Activated CD4-positive, alpha-beta T cell treated with anti-CD3 and anti-CD28 coated beads for 24 hours (primary cell): ENCODE measurements at regions not wholly inside any gene's neighbourhood (a gene's known extent, or its start where the extent isn't known, plus 50 kb on each side); places are given as distances from the start of the nearest gene placed in this dataset.
"Not testable (repeated sequence)": the region's sequence is repeated elsewhere in the genome, so short reads cannot be mapped to it uniquely, and the experiment has no call there.

Experiments
- DNase-seq, 2 donors: peaks; one replicate each; pipeline ENCODE4 v3.0.0-alpha.2; 2020; ENCODE audit warnings: low read depth in 2 of 2

DNA sequence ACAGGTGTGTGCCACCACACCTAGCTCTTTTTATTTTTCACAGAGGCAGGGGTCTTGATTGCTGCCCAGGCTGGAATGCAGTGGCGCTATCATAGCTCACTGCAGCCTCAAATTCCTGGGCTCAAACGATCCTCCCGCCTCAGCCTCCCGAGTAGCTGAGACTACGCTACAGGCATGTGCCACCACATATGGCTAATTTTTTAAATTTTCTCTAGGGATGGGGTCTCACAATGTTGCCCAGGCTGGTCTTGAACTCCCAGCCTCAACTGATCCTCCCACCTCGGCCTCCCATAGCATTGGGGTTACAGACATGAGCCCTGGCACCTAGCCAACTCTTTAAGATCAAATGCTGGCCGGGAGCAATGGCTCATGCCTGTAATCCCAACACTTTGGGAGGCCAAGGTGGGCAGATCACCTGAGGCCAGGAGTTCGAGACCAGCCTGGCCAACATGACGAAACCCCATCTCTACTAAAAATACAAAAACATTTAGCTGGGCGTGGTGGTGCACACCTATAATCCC is 50.6 kb upstream of the MYL10 start:
- not testable (repeated sequence) for DNase-seq

DNA sequence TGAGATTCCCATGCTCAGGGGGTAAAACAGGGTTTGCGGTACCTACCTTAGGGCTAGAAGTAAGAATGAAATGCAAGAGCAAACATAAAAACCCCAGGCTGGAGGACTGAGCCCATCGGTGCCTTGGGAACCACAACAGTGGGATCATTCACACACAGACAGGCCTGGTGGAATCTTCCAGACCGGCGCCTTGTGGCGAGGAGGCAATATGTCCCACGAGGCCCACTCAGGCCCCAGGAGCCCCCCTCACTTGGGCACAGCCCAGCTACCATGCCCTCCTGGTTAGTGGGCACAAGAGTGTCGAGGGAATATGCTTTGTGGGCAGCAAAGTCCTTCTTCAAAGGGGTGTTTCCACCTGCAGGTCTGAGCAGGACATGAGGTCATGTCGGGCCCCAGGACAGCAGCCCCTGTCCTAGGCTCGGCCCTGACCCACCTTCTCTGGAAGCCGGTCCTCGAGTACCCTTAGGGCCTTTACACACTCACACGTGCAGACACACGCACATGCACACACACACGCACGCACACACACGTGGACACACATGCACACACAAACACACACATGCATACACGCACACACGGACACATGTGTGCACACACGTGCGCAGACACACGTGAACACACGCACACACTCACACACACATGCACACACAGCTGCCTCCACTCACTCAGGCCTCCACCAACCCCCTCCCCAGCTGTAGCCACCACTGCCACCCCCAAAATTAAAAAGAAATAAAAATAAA is 51.5 kb upstream of the MYL10 start:
- DNase-seq = no peak

DNA sequence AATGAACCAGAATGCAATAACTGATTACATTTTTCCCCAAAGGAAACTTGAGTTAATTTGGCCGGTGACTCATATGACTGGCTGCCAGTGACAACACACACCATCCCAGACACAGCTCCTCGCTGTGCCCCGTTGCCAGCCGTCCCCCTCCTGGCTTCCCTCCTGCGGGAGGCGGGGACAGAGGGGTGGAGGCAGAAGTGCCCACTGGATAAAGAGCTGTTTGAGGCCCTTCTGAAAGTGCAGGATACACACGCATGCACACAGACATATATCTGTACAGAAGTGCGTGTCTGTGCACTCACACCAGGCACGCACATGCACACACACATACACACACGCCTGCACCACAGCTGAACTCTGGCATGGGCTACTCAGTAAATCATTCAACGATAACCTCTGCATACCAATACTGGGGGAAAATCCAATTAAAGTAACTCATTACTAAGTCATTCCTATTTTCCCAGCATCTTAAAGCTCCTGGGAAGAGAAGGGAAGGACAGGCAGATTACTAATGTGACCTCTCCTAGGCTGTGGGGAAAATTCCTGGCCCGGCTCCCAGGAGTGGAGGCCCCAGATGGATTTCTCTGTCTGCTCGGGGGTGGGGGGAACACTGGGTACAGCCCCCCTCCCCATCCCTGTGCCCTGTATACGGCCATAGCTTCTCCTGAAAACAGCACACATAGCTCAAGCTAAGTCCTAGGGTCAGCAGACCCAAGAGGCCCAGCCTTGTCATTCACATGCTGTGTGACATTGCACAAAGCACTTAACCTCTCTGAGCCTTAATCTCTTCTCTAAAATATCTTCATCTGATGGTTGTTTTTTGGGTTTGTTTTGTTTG is 52.3 kb upstream of the MYL10 start:
- DNase-seq = no peak

DNA sequence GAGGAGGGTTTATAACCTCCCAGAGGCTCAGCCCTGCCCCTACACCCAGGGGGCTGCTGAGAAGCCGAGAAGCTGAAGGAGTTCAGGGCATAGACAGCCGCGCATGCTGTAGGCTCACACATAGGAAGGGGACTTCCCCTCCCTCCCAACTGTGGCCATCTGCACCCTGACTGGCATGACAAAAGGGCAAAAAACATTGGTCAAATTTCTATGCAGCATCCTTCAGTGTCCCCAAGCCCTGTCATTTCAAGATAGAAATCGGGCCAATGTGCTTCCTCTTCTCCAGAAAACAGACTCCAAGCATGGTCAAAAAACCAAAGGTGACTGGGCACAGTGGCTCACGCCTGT is 55.9 kb upstream of the MYL10 start:
- DNase-seq = no peak

DNA sequence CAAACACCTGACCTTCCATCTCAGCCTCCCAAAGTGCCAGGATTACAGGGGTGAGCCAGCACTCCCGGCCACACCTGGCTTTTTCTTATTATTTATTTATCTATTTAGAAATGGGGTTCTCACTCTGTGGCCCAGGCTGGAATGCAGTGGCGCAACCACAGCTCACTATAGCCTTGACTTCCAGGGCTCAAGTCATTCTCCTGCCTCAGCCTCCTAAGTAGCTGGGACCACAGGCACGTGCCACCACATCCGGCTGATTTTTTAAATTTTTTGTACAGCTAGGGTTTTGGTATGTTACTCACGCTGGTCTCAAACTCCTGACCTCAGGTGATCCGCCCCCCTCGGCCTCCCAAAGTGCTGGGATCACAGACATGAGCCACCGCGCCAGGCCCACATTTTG is 56.9 kb upstream of the MYL10 start:
- no peak for DNase-seq

DNA sequence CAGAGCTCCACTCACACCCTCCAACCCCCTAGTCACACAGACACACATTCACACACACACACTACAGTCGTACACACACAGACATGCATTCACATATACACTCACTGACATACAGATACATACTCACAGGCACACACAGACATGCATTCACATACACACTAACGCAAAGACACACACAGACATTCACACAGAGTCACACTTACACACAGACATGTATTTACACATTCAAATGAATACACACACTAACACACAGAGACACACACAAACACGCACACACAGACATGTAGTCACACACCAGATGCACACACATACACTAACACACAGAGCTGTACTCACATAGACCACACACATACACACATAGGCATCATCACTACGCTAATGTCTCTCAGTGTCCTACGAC is 58.0 kb upstream of the MYL10 start:
- no peak for DNase-seq

DNA sequence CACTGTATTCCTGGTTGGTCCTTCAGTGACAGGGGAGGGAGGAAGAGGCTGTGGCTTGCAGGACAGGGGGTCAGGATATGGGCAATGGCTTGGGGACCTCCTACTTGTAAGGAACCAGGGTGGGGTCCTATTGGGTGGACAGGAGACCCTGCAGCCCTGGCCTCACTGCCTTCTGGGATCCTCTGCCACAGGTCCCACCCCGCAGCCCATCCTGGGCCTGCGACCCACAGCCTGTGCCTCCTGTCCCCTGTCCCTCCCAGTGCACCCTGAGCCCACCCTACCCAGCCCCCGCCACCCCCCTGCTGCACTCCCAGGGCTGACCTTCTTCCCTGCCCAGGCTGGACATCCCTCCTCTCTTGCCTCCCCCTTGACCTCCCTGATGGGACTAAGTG is 58.7 kb upstream of the MYL10 start:
- no peak for DNase-seq

DNA sequence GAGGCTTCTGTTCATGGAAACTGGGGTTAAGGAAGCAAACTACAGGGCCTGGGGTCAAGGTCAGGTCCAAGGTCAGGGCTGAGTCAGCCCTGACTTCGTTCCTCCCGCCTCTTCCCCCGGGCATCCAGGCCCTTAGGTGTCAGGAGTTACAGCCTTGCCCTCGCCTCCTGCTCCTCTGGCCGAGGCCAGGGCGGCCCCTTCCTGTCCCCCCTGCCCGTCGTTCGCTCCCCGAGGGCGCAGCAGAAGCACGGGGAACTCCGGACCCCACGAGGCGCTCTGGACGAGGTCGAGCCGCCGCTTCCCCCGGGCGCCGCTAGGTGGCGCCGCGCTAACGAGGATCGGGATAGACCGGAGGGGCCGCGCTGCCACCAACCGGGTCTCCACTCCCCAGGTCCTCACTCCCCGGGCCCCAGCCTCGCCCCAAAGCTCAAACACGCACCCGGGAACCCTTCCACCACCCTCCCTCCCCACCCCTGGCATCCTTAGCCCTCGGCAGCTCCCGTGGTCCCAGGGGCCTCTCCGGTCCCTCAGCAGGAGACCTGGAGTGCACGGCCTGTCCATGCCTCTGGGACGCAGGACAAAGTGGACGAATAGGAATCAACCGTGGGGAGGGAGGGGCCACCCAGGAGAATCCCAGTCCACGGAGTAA is 59.2 kb upstream of the MYL10 start:
- peak; percentile 77 to 83 for DNase-seq

DNA sequence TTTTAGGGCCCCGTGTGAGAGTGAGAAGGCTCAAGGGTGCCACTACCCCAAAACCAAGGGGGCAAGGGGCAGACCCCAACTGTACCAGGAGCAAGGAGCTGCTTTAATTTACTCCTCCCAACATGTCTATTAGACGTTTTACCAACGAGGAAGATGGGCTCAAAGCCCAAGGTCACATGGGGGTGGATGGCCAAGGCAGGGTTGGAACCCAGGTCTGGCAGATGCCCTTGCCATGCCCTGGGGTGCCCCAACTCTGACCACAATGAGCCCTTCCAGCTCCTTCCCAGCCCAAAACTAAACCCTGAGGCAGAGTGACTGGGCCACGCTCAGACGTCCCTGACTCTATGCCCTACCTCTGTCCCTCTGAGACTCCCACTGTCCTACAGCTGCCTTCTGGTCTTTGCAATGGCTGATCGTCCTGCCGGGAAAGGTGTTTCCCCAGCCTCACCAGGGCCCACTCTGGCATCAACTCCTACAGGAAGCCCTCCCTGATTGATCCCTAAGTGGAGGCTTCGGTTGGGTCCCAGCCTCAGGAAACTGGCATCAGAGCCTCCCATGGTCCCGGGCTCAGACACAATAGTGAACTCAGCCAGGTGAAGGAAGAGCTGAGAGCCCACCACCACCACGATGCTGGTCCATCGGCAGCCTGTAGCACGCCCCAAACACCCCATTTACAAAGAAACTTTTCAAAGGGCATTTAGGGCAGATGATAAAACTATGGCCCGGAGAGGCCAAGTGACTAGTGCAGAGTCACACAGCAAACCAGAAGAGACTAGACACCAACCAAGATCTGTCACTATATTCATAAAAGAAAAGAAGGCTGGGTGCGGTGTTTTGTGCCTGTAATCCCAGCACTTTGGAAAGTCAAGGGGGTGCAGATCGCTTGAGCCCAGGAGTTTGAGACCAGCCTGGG is 60.2 kb upstream of the MYL10 start:
- DNase-seq = no peak

DNA sequence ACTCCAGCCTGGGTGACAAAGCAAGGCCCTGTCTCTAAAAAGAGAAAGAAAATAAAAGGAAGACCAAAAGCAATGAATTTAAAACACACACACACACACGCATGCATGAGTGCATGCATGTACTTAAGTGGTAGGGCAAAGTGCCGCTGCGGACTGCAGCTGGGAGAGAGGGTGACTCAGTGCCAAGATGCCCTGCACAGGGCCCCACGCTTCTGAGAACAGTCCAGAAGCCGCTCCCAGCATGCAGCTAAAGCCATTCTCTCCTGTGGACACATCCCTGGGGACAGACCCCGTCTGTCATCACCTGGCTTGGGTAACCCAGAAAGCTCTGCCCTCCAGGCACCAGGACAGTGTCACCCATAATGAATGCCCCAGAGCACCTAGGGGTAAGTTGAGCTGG is 61.0 kb upstream of the MYL10 start:
- no peak for DNase-seq

DNA sequence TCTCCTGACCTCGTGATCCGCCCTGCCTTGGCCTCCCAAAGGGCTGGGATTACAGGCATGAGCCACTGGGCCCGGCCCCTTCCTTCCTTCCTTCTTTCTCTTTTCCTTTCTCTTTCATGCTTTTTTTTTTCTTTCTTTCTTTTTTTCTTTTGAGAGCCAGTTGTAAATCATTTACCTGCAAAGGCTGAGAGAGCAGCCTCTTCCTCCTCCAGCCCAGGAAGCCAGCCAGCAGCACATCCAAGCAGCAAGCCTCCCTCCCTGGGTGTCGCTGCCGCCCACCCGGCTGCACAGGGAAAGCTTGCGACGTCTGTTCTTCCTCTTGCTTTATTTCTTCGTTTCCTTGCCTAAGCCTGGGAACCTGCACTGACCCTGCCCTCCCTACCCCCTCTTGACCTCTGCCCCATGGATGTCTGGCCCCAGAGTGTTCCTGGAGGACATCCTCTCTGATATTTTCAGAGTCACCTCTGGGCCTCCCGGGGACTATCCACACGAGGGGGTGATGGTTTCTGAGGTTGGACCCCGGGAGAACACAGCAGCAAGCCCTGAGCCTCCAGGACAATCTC is 62.8 kb upstream of the MYL10 start:
- DNase-seq = no peak

DNA sequence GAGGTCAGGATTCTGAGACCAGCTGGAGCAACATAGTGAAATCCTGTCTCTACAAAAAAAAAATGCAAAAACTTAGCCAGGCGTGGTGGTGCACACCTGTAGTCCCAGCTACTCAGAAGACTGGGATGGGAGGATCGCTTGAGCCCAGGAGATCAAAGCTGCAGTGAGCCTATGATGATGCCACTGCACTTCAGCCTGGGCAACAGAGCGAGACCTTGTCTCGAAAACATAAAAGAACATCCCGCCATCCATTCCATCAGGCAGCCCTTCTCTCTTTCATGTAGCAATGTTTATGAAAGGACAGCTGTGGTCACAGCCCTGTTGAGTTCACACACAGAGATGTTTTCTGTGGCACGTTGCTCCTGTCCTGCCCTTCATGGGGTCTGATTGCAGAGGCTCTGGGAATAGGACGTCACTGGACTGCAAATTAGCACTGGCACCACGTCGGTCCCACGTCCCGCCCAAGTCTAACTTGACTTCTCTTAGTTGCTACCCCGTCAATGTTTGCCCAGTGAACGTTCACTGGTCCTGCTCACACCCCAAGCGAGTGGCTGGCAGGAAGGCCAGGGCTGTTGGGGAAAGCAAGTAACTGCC is 64.5 kb upstream of the MYL10 start:
- DNase-seq = no peak

DNA sequence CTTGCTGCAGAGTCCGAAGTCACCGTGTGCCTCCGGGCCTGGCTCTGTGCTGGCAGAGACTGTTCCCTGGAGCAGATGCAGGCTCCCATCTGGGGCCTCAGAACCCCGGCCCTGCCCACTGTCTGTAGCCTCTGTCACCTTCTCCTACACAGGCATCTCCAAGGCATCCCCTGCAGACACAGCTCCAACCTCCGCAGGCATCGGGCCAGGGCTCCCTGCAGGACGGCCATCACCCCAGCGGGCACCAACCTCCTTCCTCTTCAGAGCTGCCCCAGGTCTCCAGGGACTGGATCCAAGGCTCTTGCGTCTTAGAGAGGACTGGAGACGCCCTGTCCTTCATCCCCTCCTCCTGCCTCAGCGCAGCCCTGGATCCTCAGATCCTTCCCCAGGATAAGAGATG is 69.9 kb upstream of the MYL10 start:
- no peak for DNase-seq

DNA sequence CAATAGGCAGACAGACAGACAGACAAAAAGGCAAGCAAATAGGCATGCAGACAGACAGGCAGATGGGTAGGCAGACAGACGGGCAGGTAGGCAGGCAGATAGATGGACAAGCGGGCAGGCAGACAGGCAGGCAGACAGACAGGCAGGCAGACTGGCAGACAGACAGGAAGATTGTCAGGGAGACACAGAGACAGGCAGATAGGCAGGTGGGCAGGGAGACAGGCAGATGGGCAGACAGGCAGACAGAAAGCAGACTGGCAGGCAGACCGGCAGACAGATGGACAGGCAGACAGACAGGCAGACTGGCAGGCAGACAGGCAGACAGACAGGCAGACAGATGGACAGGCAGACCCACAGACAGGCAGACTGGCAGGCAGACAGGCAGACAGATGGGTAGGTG is 70.3 kb upstream of the MYL10 start:
- no peak for DNase-seq

DNA sequence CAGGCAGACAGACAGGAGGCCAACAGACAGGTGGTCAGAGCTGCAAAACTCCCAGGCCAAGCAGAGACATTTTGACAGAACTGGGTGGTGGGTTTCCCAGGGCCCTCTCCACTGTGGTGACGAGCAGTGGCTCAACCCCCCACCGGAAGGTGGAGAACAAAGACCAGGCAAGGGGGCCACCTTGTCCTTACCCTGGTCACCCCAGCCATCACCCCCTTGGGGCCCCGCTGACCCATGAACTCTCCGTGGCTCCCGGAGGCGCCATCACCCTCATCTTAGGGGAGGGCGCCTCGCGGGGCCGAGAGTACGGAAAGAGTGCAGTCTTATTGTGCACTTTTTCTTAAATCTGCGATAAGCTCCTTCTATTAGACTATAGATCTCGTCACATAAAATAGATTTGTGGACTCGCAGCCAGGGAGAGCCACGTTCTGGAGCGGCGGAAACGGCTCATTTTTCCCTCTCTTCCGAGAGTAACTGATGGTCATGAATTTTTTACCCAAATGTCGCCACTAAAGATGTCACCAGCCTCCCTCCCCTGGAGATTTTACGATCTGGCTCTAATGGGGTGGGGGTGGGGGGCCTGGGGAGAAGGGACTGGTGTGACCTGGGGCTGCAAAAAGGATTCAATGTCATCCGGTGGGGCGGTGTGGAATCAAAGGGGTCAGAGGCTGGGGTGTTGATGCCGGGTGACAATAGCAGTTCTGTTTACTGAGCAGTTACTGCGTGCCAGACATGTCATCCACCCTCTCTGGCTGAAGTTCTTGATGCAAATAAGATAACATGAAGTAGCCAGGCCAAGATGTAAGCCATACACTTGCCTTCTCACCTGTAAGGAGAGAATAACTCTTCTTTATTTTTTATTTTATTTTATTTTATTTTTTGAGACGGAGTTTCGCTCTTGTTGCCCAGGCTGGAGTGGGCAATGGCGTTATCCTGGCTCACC is 71.1 kb upstream of the MYL10 start:
- no peak for DNase-seq

DNA sequence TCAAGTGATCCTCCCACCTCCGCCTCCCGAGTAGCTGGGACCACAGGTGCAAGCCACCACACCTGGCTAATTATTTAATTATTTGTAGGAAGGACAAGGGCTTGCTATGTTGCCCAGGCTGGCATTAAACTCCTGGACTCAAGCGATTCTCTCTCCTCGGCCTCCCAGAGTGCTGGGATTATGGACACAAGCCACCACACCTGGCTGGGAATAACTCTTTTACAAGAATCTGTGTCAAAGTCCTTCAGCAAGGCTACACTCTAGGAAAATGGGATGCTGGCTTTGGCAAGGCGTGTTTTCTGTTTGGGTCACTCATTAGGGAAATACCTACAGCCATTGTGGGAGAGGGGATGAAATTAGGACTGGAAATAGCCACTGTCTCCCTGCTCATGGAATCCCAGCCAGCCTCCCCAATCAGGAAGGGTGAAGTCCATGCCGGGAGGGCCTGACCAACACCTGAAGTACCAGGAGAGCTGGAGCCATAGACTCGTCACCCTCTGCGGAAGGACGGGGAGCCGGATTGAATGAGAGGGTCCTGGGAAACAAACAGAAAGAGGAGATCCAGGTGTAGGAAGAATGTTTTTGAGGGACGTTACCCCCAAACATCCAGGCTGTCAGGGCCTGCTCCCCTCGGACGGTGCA is 72.2 kb upstream of the MYL10 start:
- no peak for DNase-seq

DNA sequence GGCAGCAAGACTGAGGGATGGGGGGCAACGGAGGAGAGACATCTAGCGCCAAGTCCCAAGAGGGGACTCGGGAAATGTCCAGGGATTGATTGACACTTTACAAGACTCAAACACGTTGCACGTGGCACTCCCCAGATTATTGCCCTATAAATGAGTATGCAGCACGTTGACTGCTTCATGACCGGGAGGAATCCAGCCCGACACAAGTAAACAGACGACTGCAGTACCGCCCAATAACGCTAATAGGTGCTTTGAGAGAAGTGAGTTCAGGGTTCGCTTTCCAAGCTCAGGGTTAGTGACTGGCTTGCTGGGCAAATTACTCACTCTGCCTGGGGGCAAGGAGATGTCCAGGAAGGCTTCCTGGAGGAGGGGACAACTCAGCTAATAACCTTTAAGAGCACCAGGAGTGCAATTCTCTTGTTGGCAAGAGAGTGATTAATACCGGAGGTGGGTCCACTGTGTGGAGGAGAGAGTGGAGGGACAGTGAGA is 73.3 kb upstream of the MYL10 start:
- no peak for DNase-seq

DNA sequence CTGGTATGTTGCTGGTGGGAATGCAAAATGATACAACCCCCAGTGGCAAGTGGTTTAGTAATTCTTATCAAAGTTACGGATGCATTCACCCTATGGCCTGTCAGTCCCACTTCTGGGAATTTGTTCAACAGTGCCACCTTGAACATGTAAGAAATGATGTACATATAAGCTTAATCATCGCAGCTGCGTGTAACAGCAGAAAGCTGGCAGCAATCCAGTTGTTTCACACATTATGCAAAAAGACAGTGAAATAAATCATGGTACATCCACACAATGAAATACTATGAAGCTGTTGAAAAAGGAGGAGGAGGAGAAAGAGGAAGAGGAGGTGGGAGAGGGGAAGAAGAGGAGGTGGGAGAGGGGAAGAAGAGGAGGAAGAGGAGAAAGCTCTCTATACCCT is 76.2 kb upstream of the MYL10 start:
- no peak for DNase-seq

DNA sequence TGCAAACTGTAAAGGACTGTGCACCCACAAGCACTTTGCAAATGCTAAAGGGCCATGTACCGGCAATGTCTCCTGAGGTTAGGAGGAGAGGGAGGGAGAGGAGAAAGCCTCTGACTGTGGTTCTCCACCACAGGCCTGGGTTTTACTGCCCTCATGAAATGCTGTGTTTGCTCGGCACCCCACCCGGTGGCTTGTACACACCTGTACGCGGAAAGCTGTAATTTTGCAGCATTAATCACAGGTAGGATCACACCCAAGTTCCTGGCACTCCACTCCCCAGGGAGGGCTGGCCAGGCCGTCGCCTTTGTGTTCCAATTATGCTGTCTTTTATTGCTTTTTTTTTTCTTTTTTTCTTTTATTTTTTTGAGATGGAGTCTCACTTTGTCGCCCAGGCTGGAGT is 78.5 kb upstream of the MYL10 start:
- no peak for DNase-seq
